Smooth muscle cell (in vitro differentiated cells): ENCODE measurements at regions not wholly inside any gene's neighbourhood (a gene's known extent, or its start where the extent isn't known, plus 50 kb on each side); places are given as distances from the start of the nearest gene placed in this dataset.
A peak's percentile ranks its signal among the peaks of the same experiment; 100 is the strongest.

Experiments used
- DNase-seq: peaks from one replicate; lab custom pipeline; 2025; ENCODE audit not compliant: unreplicated experiment; lab: John Stamatoyannopoulos, UW
- H2AFZ ChIP-seq: fragments of 200-600 bp; sonication (generic); 2 replicates; pipeline ENCODE4 v1.6.0; 2016; ENCODE audit warnings: antibody characterized with exemption, low read depth, mild to moderate bottlenecking
- H3F3A ChIP-seq: fragments of 200-600 bp; sonication (generic); 2 replicates; pipeline ENCODE4 v1.6.0; 2017; ENCODE audit warnings: antibody characterized with exemption, low read depth
- H3K27ac ChIP-seq: fragments of 200-600 bp; sonication (generic); 2 replicates; pipeline ENCODE4 v1.5.1; 2016; ENCODE audit warnings: low read depth, mild to moderate bottlenecking
- H3K27me3 ChIP-seq: fragments of 200-600 bp; sonication (generic); 2 replicates; pipeline ENCODE4 v1.6.1; 2016; ENCODE audit warnings: low read depth, mild to moderate bottlenecking
- H3K36me3 ChIP-seq: fragments of 200-600 bp; sonication (generic); 2 replicates; pipeline ENCODE4 v1.5.1; 2016; ENCODE audit warnings: low read depth
- H3K4me1 ChIP-seq: fragments of 200-600 bp; sonication (generic); 2 replicates; pipeline ENCODE4 v1.5.1; 2016; ENCODE audit warnings: low read depth
- H3K4me2 ChIP-seq: fragments of 200-600 bp; sonication (generic); 2 replicates; pipeline ENCODE4 v1.6.0; 2016; ENCODE audit warnings: mild to moderate bottlenecking
- H3K4me3 ChIP-seq: fragments of 200-600 bp; sonication (generic); 2 replicates; pipeline ENCODE4 v1.5.1; 2016; ENCODE audit warnings: mild to moderate bottlenecking
- H3K79me2 ChIP-seq: fragments of 200-600 bp; sonication (generic); 2 replicates; pipeline ENCODE4 v1.6.0; 2016; ENCODE audit warnings: low read depth, mild to moderate bottlenecking
- H3K9ac ChIP-seq: fragments of 200-600 bp; sonication (generic); 2 replicates; pipeline ENCODE4 v1.6.0; 2016; ENCODE audit warnings: low read depth
- H3K9me3 ChIP-seq: fragments of 200-600 bp; sonication (generic); replicated peaks from 2 replicates; pipeline ENCODE4 v1.5.1; 2016; ENCODE audit warnings: low read depth
- H4K20me1 ChIP-seq: fragments of 200-600 bp; sonication (generic); 2 replicates; pipeline ENCODE4 v1.6.0; 2016; ENCODE audit warnings: low read depth
- WGBS: methylation state at CpG from one replicate; pipeline ENCODE4 v1.1.7; 2016; ENCODE audit warnings: low lambda C conversion rate; 5-methylcytosine and 5-hydroxymethylcytosine counted together
- TF ChIP-seq, protein P1 (sequence below): fragments of 200-600 bp; sonication (generic); IDR thresholded peaks from 2 replicates; pipeline ENCODE4 v1.5.1; 2017; ENCODE audit warnings: borderline replicate concordance, mild to moderate bottlenecking, antibody characterized with exemption; ENCODE audit not compliant: insufficient read depth, poor library complexity, severe bottlenecking

GRCh38 chr4:176925962-176926361, 133.2 kb upstream of the VEGFC start:
- Histone ChIP-seq H3K9me3 (no peaks in the 10 kb centered on the region), H3K9ac (no peak overlapping the region), H3K79me2 (no peaks in the 10 kb centered on the region), H3K36me3 (no peaks in the 10 kb centered on the region), H3K4me3 (no peak overlapping the region), H4K20me1 (no peaks in the 10 kb centered on the region), H3K4me1 (peaks cover 24% of the 10 kb centered on the region), H3K27me3 (no peaks in the 10 kb centered on the region), H3K27ac (no peak overlapping the region), H3F3A (no peaks in the 10 kb centered on the region), H2AFZ (no peak overlapping the region), H3K4me2 (no peak overlapping the region)
- TF ChIP-seq, protein P1, sequence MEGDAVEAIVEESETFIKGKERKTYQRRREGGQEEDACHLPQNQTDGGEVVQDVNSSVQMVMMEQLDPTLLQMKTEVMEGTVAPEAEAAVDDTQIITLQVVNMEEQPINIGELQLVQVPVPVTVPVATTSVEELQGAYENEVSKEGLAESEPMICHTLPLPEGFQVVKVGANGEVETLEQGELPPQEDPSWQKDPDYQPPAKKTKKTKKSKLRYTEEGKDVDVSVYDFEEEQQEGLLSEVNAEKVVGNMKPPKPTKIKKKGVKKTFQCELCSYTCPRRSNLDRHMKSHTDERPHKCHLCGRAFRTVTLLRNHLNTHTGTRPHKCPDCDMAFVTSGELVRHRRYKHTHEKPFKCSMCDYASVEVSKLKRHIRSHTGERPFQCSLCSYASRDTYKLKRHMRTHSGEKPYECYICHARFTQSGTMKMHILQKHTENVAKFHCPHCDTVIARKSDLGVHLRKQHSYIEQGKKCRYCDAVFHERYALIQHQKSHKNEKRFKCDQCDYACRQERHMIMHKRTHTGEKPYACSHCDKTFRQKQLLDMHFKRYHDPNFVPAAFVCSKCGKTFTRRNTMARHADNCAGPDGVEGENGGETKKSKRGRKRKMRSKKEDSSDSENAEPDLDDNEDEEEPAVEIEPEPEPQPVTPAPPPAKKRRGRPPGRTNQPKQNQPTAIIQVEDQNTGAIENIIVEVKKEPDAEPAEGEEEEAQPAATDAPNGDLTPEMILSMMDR = no peak
- DNase-seq = no peak
- 71% methylated on average over 2 of the region's 2 CpGs for WGBS

DNA sequence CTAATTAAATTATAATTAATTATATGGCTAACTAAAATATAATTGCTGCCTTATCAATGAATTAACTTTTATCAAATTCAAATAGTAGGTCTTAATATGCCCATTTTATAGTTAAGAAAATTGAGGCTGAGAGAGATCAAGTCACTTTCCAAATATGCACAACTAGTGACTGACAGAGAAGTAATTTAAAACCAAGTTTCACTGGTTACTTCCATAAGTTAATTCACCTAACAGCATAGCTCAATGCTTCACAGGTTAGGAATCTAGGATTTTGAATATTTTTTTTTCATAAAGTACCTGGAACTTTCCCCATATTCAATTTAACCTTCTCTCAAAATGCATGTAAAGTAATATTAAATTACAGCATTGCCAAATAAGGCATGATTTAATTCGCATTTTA, 134.4 kb upstream of the VEGFC start:
- no peak overlapping the region for H3K4me3 ChIP-seq
- WGBS = 100% methylated on average over 1 of the region's 1 CpG
- H3F3A ChIP-seq = no peaks in the 10 kb centered on the region
- H3K4me1 ChIP-seq = peaks cover 19% of the 10 kb centered on the region
- no peaks in the 10 kb centered on the region for H3K9me3 ChIP-seq
- DNase-seq = no peak
- no peak overlapping the region for H3K9ac ChIP-seq
- TF ChIP-seq, protein P1 = no peak
- H4K20me1 ChIP-seq = no peaks in the 10 kb centered on the region
- peak overlapping the region; percentile 54 for H3K4me2 ChIP-seq
- no peaks in the 10 kb centered on the region for H3K79me2 ChIP-seq
- H3K36me3 ChIP-seq = no peaks in the 10 kb centered on the region
- peak overlapping the region; percentile 75 for H3K27ac ChIP-seq
- H2AFZ ChIP-seq = no peak overlapping the region
- no peaks in the 10 kb centered on the region for H3K27me3 ChIP-seq

DNA sequence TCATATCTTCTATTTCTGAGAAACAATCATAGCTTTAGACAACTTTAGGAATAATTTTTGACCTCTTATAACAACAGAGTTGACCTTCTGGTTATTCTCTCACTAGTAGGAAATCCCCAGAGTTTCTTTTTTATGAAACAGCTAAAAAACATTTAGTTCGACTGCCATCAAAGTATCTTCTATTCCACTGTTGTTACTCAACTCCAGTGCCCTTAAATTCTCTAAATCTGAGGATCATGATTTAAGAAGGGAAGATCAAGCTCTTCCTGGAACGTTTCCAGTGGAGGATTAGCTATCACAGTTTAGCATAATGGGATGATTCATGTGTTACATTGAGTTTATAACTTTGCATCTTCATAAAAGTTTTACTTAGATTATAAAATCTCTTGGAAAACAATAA, 134.9 kb upstream of the VEGFC start:
- Histone ChIP-seq H3K36me3 (no peaks in the 10 kb centered on the region), H2AFZ (no peak overlapping the region), H4K20me1 (no peaks in the 10 kb centered on the region), H3K27me3 (no peaks in the 10 kb centered on the region), H3K9ac (no peak overlapping the region), H3K4me1 (peaks cover 19% of the 10 kb centered on the region), H3K4me2 (peak overlapping the region; percentile 54), H3K9me3 (no peaks in the 10 kb centered on the region), H3K79me2 (no peaks in the 10 kb centered on the region), H3F3A (no peaks in the 10 kb centered on the region), H3K27ac (peak overlapping the region; percentile 75), H3K4me3 (no peak overlapping the region)
- 10% methylated on average over 2 of the region's 2 CpGs for WGBS
- TF ChIP-seq, protein P1 = no peak
- no peak for DNase-seq

- H3K79me2 ChIP-seq = no peaks in the 10 kb centered on the region
- TF ChIP-seq, protein P1 = no peak
- H3K9ac ChIP-seq = no peak overlapping the region
- no peaks in the 10 kb centered on the region for H3K27me3 ChIP-seq
- no peak overlapping the region for H2AFZ ChIP-seq
- WGBS = 72% methylated on average over 4 of the region's 4 CpGs
- no peak overlapping the region for H3K4me2 ChIP-seq
- no peaks in the 10 kb centered on the region for H4K20me1 ChIP-seq
- no peaks in the 10 kb centered on the region for H3K36me3 ChIP-seq
- DNase-seq = no peak
- H3K4me1 ChIP-seq = no peaks in the 10 kb centered on the region
- no peaks in the 10 kb centered on the region for H3K9me3 ChIP-seq
- no peaks in the 10 kb centered on the region for H3F3A ChIP-seq
- no peak overlapping the region for H3K4me3 ChIP-seq
- no peak overlapping the region for H3K27ac ChIP-seq
Measured at GRCh38 chr4:176939445-176939844, 146.7 kb upstream of the VEGFC start.
